ENCODE measurements at regions not wholly inside any gene's neighbourhood (a gene's known extent, or its start where the extent isn't known, plus 50 kb on each side); places are given as distances from the start of the nearest gene placed in this dataset.
"Not testable (repeated sequence)": the region's sequence is repeated elsewhere in the genome, so short reads cannot be mapped to it uniquely, and the experiment has no call there.

DNA sequence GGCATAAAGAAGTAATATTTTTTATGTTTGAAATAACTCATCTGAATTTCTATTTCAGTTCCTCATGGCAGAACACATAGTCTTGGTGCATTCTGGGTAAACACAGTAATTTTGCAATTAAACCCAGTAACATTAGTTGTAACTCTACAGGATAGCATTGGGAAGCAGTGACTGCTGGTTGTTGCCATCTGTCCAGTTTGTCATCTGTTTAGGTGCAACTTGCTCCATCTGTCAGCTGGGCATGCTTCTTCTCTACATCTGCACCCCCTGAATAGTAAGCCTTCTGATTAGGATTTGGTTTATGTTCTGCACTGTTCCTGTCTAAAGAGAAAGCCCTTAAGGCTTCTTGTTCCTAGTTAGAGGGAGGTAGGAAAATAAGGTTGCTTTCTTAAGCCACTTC is 63.5 kb upstream of the CSNK1A1L start:
- no peak overlapping the region for H3K27ac ChIP-seq
- H3K4me1 ChIP-seq: peaks cover 0 to under 1% (median 0%) of the 10 kb centered on the region in 4 donors
- no peak overlapping the region for H3K4me3 ChIP-seq
- intact Hi-C loops (cut with DNase I): no loop called here
- H3K9me3 ChIP-seq: no peaks in the 10 kb centered on the region
- TF ChIP-seq, protein P1, sequence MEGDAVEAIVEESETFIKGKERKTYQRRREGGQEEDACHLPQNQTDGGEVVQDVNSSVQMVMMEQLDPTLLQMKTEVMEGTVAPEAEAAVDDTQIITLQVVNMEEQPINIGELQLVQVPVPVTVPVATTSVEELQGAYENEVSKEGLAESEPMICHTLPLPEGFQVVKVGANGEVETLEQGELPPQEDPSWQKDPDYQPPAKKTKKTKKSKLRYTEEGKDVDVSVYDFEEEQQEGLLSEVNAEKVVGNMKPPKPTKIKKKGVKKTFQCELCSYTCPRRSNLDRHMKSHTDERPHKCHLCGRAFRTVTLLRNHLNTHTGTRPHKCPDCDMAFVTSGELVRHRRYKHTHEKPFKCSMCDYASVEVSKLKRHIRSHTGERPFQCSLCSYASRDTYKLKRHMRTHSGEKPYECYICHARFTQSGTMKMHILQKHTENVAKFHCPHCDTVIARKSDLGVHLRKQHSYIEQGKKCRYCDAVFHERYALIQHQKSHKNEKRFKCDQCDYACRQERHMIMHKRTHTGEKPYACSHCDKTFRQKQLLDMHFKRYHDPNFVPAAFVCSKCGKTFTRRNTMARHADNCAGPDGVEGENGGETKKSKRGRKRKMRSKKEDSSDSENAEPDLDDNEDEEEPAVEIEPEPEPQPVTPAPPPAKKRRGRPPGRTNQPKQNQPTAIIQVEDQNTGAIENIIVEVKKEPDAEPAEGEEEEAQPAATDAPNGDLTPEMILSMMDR (IDR thresholded peaks at IDR 0.05): no peak
- no peak for TF ChIP-seq POLR2A (IDR thresholded peaks at IDR 0.05)
- TF ChIP-seq EP300 (IDR thresholded peaks at IDR 0.05): no peak
- TF ChIP-seq POLR2AphosphoS5 (IDR thresholded peaks at IDR 0.05): no peak
- no peaks in the 10 kb centered on the region for H3K27me3 ChIP-seq
- H3K36me3 ChIP-seq: no peaks in the 10 kb centered on the region
- no peak for DNase-seq

DNA sequence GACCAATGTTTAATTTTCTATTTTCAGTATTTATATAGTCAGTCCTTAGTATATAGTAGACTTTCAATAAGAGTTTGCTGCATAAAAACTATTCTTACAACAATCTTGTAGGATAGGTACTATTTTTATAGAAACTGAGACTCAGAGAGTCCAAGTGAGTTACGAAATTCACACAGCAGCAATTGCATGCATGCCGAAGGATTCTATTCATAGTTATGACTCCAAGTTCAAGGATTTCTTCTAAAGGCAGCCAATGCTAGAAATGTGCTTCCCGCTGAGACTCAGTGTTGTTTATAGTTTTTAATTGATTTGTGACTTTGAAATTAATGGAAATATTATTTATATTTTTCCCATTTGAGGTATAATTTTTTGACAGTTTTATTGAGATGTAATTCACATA is 62.7 kb upstream of the CSNK1A1L start:
- TF ChIP-seq POLR2AphosphoS5 (IDR thresholded peaks at IDR 0.05): no peak
- no peak for TF ChIP-seq POLR2A (IDR thresholded peaks at IDR 0.05)
- TF ChIP-seq, protein P1 (IDR thresholded peaks at IDR 0.05): no peak
- no peak for TF ChIP-seq EP300 (IDR thresholded peaks at IDR 0.05)
- no peak overlapping the region for H3K4me3 ChIP-seq
- no peaks in the 10 kb centered on the region for H3K9me3 ChIP-seq
- H3K27ac ChIP-seq: no peak overlapping the region
- peaks cover 0 to 7% (median 3%) of the 10 kb centered on the region in 4 donors for H3K4me1 ChIP-seq
- no peak for DNase-seq
- no peaks in the 10 kb centered on the region for H3K27me3 ChIP-seq
- 63 to 75% methylated on average over 3 of the region's 3 CpGs for WGBS, 2 donors
- H3K36me3 ChIP-seq: no peaks in the 10 kb centered on the region
- intact Hi-C loops (cut with DNase I): no loop called here

DNA sequence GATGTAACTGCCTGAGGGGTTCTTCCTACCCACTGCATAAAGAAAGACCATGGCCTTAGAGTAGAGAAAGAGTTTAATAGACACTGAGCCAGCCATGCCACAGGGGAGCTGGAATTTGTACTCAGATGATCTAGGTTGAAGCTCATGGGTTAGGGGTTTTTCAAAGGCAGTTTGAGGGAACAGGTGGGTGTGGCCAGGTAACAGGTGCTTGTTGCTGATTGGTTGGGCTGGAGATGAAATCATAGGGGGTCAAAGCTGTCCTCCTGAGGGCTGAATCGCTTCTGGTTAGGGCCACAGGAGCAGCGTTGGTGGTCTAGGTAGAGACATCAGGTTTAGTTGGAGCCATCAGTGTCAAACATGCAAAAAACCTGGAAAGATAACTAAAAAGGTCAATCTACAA is 59.2 kb upstream of the CSNK1A1L start:
- Histone ChIP-seq H3K36me3 (no peaks in the 10 kb centered on the region), H3K4me3 (no peak overlapping the region), H3K4me1 (peaks cover 0 to 7% (median 3%) of the 10 kb centered on the region in 4 donors), H3K9me3 (no peaks in the 10 kb centered on the region), H3K27ac (no peak overlapping the region), H3K27me3 (no peaks in the 10 kb centered on the region)
- TF ChIP-seq EP300 (IDR thresholded peaks at IDR 0.05) (no peak), POLR2AphosphoS5 (IDR thresholded peaks at IDR 0.05) (no peak), POLR2A (IDR thresholded peaks at IDR 0.05) (no peak)
- TF ChIP-seq, protein P1 (IDR thresholded peaks at IDR 0.05): no peak
- no peak for DNase-seq
- intact Hi-C loops (cut with DNase I): no loop called here
- 80 to 81% methylated on average over 2 of the region's 2 CpGs for whole genome bisulfite sequencing, 2 donors

DNA sequence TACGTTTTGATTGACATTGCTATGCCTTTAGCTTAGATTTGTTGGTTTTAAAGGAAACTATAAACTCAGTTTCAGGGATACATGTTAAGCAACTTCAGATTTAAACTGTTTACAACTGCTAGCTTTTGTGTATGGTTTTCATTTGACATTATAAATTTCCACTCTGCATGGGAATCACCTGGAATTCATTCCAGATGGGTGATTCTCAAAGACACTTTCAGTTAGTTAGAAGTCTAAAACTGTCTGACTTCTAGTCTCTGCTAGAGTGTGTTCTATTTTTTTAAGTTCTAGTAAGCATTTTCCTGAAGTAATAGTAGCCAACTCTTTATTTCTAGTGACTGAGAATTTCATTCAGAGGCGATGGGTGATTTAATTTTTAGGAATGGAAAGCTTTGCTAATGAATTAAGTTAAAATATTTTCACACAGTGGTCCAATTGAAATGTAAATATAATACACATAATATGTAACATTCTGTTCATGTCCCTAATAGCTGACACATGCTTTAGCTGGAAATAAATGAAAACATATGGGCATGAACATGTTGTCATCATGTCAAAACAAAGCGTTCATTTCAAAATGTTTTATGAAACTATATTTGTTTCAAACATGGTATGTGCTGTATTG is 58.3 kb upstream of the CSNK1A1L start:
- no peaks in the 10 kb centered on the region for H3K36me3 ChIP-seq
- no peak for TF ChIP-seq POLR2AphosphoS5 (IDR thresholded peaks at IDR 0.05)
- no peak for TF ChIP-seq POLR2A (IDR thresholded peaks at IDR 0.05)
- TF ChIP-seq EP300 (IDR thresholded peaks at IDR 0.05): no peak
- TF ChIP-seq, protein P1 (IDR thresholded peaks at IDR 0.05): no peak
- no peak overlapping the region for H3K4me3 ChIP-seq
- peaks cover 0 to 7% (median 3%) of the 10 kb centered on the region in 4 donors for H3K4me1 ChIP-seq
- H3K9me3 ChIP-seq: no peaks in the 10 kb centered on the region
- H3K27ac ChIP-seq: no peak overlapping the region
- intact Hi-C loops (cut with DNase I): no loop called here
- no peak for DNase-seq
- H3K27me3 ChIP-seq: no peaks in the 10 kb centered on the region
- WGBS, 2 donors: 75 to 76% methylated on average over 3 of the region's 3 CpGs

DNA sequence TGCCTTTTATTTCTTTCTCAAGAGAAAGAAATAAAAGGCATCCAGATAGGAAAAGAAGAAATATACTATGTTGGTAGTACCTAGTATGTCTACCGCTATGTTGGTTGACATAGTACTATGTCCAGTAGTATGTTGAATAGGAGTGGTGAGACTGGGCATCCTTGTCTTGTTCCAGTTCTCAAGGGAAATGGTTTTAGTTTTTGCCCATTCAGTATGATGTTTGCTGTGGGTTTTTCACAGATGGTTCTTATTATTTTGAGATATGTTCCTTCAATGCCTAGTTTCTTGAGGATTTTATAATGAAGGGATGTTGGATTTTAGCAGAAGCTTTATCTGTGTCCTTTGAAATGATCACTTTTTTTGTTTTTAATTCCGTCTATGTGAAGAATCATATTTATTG is 53.0 kb upstream of the CSNK1A1L start:
- Histone ChIP-seq H3K9me3 (no peaks in the 10 kb centered on the region), H3K4me3 (no peak overlapping the region), H3K4me1 (peaks cover 0 to 4% (median 1%) of the 10 kb centered on the region in 4 donors), H3K27me3 (no peaks in the 10 kb centered on the region), H3K27ac (no peak overlapping the region), H3K36me3 (no peaks in the 10 kb centered on the region)
- WGBS, 2 donors: 86 to 95% methylated on average over 2 of the region's 2 CpGs
- intact Hi-C loops (cut with DNase I): no loop called here
- no peak for DNase-seq
- TF ChIP-seq, protein P1 (IDR thresholded peaks at IDR 0.05): no peak
- TF ChIP-seq POLR2A (IDR thresholded peaks at IDR 0.05): no peak
- TF ChIP-seq POLR2AphosphoS5 (IDR thresholded peaks at IDR 0.05): no peak
- no peak for TF ChIP-seq EP300 (IDR thresholded peaks at IDR 0.05)

DNA sequence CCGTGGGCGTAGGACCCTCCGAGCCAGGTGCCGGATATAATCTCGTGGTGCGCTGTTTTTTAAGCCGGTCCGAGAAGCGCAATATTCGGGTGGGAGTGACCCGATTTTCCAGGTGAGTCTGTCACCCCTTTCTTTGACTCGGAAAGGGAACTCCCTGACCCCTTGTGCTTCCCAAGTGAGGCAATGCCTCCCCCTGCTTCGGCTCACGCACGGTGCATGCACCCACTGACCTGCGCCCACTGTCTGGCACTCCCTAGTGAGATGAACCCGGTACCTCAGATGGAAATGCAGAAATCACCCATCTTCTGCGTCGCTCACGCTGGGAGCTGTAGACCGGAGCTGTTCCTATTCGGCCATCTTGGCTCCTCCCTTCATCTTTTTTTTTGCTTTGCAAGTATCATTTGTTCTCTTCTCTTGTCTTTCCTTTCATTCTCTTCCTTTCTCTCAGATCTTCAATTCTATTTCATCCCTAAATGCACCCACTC is 50.2 kb upstream of the CSNK1A1L start:
- H3K27me3 ChIP-seq; H3K36me3 ChIP-seq; DNase-seq; intact Hi-C loops (cut with DNase I); H3K9me3 ChIP-seq; H3K27ac ChIP-seq; H3K4me1 ChIP-seq; H3K4me3 ChIP-seq: not testable (repeated sequence)
- 88% methylated on average over 22 of the region's 22 CpGs for WGBS, 2 donors

Data from sigmoid colon (tissue), 6 donors.